Kidney (tissue), 13 donors: ENCODE measurements at regions not wholly inside any gene's neighbourhood (a gene's known extent, or its start where the extent isn't known, plus 50 kb on each side); places are given as distances from the start of the nearest gene placed in this dataset.
"Not testable (repeated sequence)": the region's sequence is repeated elsewhere in the genome, so short reads cannot be mapped to it uniquely, and the experiment has no call there.

Source experiments
- DNase-seq, 5 donors: peaks; one replicate each; pipeline ENCODE4 v3.0.0-alpha.2; 2013 to 2020
- FAIRE-seq: peaks from 2 replicates; lab custom pipeline; 2012; peaks lifted over from hg19 to GRCh38; lab: Jason Lieb, UNC
- H3K27ac ChIP-seq, 2 donors: one replicate each; pipeline ENCODE4 v1.7.0; 2013; ENCODE audit warnings: low read depth in 2 of 2, low read length in 2 of 2, inconsistent platforms in 1 of 2
- H3K27me3 ChIP-seq: one replicate; pipeline ENCODE4 v1.7.1; 2013; ENCODE audit warnings: low read length, inconsistent platforms; ENCODE audit not compliant: control insufficient read depth, insufficient read depth
- H3K36me3 ChIP-seq, 3 donors: one replicate each; pipeline versions ENCODE4 v1.7.0 to v1.7.1; 2013; ENCODE audit warnings: low read length in 3 of 3, control low read depth in 1 of 3, inconsistent platforms in 1 of 3; ENCODE audit not compliant: insufficient read depth in 3 of 3, control insufficient read depth in 2 of 3
- H3K4me1 ChIP-seq, 3 donors: one replicate each; pipeline versions ENCODE4 v1.7.0 to v1.7.1; 2013; ENCODE audit warnings: low read length in 3 of 3, inconsistent platforms in 1 of 3, low read depth in 1 of 3; ENCODE audit not compliant: control insufficient read depth in 2 of 3, insufficient read depth in 2 of 3
- H3K4me3 ChIP-seq, 3 donors: one replicate each; pipeline versions ENCODE4 v1.7.0 to v1.8.1; 2013; ENCODE audit warnings: low read length in 3 of 3, control low read depth in 1 of 3, inconsistent platforms in 1 of 3
- H3K9ac ChIP-seq, 3 donors: one replicate each; pipeline versions ENCODE4 v1.7.0 to v1.7.1; 2013; ENCODE audit warnings: low read length in 3 of 3, control low read depth in 1 of 3, inconsistent platforms in 1 of 3
- H3K9me3 ChIP-seq, 3 donors: one replicate each; pipeline versions ENCODE4 v1.7.0 to v1.7.1; 2013; ENCODE audit warnings: low read length in 3 of 3, control low read depth in 1 of 3, inconsistent platforms in 1 of 3; ENCODE audit not compliant: control insufficient read depth in 2 of 3, insufficient read depth in 1 of 3
- CTCF ChIP-seq: IDR thresholded peaks from 3 replicates; pipeline ENCODE4 v1.5.1; 2012; ENCODE audit warnings: mild to moderate bottlenecking, moderate library complexity, borderline replicate concordance; ENCODE audit not compliant: insufficient read depth; ENCODE audit errors: extremely low read depth
- intact Hi-C: fragments of 100-400 bp; cut with DNase I; formaldehyde crosslinking; loops from one replicate; pipeline ENCODE4 v1.11.1; 2022
- donor health status: control.
- donor health status: control.
- donor health status: control.
- donor health status: control.
- donor health status: control.
- donor health status: DM: yes; HTN: yes; CAD: no.
- donor health status: Normal renal cell carcinoma (clear cell type).

- Histone ChIP-seq H3K27ac (no peak overlapping the region), H3K4me1 (no peaks in the 10 kb centered on the region), H3K9me3 (no peaks in the 10 kb centered on the region), H3K9ac (no peak overlapping the region), H3K4me3 (no peak overlapping the region), H3K36me3 (no peaks in the 10 kb centered on the region), H3K27me3 (no peaks in the 10 kb centered on the region)
- DNase-seq = no peak
- intact Hi-C loops = no loop called here
- no peak for FAIRE-seq
- no peak for TF ChIP-seq CTCF
Measured at GRCh38 chr10:23584396-23584795, 145.5 kb downstream of the OTUD1 start.

DNA sequence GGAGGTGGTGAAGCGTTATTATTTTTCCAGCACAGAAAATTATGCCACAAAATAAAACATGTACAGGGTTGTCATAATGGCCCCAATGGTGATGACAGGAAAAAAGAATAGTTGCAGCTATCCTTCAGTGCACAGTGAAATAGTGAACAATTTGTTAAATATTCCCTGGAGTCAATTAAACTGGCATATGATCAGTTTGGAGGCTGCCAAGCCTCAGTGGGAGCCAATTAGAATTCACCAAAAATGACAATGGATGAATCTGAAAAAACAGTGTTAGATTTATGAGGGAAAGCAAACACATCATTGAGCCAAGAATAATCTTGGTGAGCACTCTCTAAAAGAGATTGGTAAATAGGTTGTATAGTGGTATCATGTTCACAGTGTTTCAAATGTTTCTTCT, 146.3 kb downstream of the OTUD1 start:
- TF ChIP-seq CTCF = no peak
- Histone ChIP-seq H3K36me3 (no peaks in the 10 kb centered on the region), H3K9ac (no peak overlapping the region), H3K4me3 (no peak overlapping the region), H3K9me3 (no peaks in the 10 kb centered on the region), H3K27me3 (no peaks in the 10 kb centered on the region), H3K27ac (no peak overlapping the region), H3K4me1 (no peaks in the 10 kb centered on the region)
- intact Hi-C loops = no loop called here
- FAIRE-seq = no peak
- no peak for DNase-seq

GRCh38 chr10:23585666-23586065, 146.8 kb downstream of the OTUD1 start:
- Histone ChIP-seq H3K27me3 (no peaks in the 10 kb centered on the region), H3K9me3 (no peaks in the 10 kb centered on the region), H3K9ac (no peak overlapping the region), H3K36me3 (no peaks in the 10 kb centered on the region), H3K4me1 (no peaks in the 10 kb centered on the region), H3K27ac (no peak overlapping the region), H3K4me3 (no peak overlapping the region)
- FAIRE-seq (no peak), DNase-seq (no peak)
- TF ChIP-seq CTCF = no peak
- intact Hi-C loops = no loop called here

GRCh38 chr10:23595278-23595677, 156.4 kb downstream of the OTUD1 start:
- FAIRE-seq, H3K36me3 ChIP-seq, H3K27ac ChIP-seq, H3K4me1 ChIP-seq, H3K27me3 ChIP-seq, DNase-seq, H3K9ac ChIP-seq, H3K9me3 ChIP-seq, H3K4me3 ChIP-seq, intact Hi-C loops: not testable (repeated sequence)
